ENCODE measurements at regions not wholly inside any gene's neighbourhood (a gene's known extent, or its start where the extent isn't known, plus 50 kb on each side); places are given as distances from the start of the nearest gene placed in this dataset.

- DNase-seq, result no peak
Observed at GRCh38 chr20:24738981-24739633, 210.0 kb upstream of the CST7 start.

- no peak for DNase-seq
Observed at GRCh38 chr20:24739746-24740145, 209.3 kb upstream of the CST7 start.

DNA sequence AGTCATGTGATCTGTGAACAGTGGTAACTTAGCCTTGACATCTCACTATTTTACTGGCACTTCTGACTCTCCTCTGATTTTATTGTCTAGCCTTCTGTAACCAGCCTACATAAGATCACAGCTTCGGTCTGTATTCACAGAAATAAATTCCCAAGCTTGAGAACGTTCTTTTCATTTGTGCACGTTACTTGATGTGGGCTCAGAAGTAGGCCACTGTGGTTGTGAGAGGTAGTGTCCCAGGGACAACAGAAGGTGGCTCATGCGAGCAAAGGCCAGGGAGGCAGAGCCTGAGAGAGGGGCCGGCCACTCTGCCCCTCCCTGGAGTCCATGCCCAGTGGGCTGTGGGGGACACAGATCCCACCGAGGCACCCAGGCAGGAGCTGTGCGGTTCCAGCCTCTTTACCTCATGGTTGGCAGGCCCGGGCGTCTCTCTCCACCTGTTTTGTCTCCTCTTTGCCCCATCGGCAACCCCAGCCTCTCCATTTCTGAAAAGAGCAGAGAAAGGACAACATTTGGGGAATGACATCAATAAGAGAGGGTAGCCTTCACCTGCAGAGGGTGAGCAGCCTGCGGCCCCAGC is 207.5 kb upstream of the CST7 start:
- DNase-seq, result no peak

DNA sequence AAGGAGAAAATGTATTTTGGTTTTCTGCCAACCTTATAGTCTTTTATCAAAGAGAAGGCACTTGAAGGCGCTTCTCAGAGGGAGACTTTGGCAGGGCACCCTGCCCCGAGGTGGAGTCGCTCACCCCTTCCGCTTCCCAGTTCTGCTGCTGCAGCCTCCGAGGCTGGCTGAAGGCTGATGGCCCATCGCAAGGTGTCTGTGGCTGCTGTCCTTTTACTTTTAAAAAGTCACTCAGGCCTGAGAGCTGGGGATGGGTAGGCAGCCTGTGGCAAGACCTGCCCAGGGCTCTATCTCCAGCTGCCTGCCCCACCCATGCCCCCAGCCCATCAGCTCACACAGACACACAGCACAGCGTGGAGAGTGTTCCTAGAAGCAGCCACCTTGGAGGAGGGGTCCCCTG is 206.6 kb upstream of the CST7 start:
- no peak for DNase-seq

DNA sequence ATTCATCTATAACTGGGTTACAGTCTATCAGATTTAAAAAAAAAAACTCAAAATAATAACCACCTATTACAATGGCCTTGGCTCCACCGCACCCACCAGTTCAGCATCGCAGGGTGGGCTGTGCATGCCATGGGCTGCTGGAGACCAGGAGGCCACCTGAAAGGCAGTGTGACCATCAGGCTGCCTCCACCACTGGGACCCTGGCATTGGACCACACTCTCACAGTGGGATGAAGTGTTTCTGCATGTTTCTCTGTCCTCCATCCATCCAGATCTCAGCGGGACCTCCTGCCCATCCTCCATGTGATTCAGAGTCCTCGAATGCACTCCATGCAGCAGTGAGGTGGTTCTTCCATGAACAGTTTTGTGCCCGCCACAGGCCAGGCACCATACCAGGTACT is 206.1 kb upstream of the CST7 start:
- no peak for DNase-seq

DNA sequence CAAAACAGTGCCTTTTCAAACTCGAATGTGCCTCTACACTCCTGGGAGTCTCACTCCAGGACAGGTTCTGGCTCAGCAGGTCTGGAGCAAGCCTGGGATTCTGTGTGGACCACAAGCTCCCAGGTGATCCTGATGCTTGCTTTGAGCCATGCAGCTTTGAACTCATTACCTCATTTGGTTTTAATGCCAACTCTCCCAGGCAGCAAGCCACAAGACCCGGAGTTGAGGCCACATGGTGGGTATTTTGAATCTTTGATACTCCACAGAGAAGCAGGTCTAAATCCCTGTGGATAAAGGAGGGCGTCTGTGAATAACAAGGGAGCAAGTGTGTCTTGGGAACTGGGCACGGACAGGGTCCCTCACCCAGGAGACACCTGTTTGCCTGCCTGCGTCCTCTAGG is 205.4 kb upstream of the CST7 start:
- DNase-seq, result no peak

GRCh38 chr20:24744747-24745146 is 204.3 kb upstream of the CST7 start:
- no peak for DNase-seq

GRCh38 chr20:24745206-24745605 is 203.9 kb upstream of the CST7 start:
- DNase-seq, result no peak

DNA sequence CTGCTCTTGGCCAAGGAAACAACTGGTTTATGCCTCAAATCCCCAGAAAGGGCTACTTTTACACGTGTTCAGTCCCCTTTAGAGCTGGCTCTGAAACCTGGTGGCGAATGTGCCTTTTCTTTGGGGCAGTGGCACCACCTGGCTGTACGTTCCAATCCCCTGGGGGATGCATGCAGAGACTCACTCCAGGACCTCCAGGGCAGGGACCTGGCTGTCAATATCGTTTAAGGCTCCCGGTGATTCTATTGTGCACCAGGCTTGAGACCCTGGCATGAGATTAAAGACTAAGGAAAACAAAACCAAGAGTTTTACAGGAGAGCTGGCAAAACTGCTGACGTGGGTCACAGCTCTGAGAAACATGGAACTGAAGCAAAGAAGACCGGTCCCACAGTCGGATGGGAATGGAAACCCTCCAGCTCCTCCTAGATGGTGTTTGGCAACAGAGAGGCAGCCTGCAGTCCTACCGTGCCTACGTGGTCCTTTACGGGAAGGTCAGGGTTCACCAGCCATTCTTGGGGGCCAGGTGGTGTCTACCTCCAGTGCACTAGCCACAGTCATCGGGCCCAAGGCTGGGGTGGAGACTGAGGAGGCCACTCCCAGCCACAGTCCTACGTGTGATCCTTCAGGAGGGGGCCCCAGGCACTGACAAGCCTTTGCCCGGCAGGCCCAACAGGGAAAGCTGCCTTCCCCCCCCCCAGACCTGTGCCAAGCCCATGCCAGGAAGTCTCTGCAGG is 203.3 kb upstream of the CST7 start:
- DNase-seq, result no peak

DNA sequence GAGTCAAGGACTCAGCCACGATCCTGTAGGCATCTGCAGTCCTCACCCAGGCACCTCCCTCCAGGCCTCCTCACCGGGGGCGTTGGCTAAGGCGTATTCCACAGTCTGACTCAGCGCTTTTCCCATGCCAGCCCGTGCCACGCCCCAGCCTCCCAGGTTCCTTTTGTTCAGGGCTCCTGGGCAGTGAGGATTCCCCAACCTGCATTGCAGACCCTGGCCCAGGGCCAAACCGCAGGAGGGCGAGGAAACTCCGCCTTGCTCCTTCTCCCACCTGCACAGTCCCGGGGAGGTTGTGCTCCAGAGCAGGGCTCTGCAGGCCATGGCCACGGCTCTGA is 202.8 kb upstream of the CST7 start:
- no peak for DNase-seq

GRCh38 chr20:24747010-24747712 is 201.9 kb upstream of the CST7 start:
- DNase-seq, result no peak

- DNase-seq, result no peak
Observed at GRCh38 chr20:24747881-24748595, 201.0 kb upstream of the CST7 start.

- no peak for DNase-seq
Observed at GRCh38 chr20:24751551-24751950, 197.5 kb upstream of the CST7 start.

DNA sequence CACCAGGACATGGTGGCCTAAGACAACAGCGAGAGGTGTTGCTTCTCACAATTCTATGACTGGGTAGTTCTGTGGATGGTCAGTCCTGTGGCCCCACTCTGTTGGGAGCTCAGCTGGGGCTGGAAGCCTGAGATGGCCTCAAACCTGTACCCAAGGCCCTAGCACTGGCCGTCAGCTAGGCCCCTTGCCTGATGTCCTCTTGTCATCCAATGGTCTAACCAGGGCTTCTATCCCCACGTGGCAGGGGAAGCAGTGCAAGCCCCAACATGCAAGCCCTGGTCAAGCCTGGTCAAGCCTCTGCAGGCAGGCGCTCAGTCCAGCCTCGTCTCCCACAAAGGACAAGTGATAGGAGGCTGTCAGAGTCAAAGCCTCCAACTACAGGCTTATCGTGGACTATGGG is 196.5 kb upstream of the CST7 start:
- DNase-seq, result no peak

DNA sequence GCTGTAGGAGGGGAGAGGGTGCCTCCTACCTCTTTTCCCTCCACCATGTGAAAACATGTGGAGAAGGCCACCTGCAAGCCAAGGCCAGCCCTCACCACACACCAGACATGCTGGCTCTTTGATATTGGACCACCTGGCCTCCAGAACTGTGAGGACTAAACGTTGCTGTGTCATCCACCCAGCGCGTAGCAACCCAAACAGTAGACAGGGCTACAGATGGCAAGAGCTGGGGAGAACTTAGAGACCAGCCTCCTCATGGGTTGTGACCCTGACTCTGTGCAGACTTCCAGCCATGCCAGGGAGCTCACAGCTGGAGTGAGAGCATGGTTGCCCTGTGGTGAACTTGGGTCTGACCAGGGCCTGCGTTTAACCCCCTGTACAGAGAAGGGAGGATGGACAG is 195.9 kb upstream of the CST7 start:
- no peak for DNase-seq

DNA sequence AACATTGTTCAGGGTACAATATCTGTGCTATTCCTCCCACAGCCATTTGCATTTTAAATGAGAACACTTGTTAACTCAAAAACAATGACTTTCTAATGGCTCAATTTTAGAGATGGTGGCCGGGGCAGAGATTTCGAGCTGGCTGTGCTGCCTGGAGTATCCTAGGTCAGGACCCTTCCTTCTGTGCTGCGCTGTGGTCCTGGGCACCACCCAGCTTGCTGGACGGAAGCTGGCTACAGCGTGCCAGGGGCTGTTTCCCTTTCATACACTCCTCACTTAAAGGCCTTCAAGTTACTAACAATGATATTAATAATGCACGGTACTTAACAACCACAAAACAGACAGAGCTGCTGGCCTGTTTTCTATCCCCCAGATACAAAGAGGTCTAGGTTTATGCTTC is 194.4 kb upstream of the CST7 start:
- DNase-seq, result no peak

GRCh38 chr20:24755411-24755922 is 193.6 kb upstream of the CST7 start:
- DNase-seq, result no peak

DNA sequence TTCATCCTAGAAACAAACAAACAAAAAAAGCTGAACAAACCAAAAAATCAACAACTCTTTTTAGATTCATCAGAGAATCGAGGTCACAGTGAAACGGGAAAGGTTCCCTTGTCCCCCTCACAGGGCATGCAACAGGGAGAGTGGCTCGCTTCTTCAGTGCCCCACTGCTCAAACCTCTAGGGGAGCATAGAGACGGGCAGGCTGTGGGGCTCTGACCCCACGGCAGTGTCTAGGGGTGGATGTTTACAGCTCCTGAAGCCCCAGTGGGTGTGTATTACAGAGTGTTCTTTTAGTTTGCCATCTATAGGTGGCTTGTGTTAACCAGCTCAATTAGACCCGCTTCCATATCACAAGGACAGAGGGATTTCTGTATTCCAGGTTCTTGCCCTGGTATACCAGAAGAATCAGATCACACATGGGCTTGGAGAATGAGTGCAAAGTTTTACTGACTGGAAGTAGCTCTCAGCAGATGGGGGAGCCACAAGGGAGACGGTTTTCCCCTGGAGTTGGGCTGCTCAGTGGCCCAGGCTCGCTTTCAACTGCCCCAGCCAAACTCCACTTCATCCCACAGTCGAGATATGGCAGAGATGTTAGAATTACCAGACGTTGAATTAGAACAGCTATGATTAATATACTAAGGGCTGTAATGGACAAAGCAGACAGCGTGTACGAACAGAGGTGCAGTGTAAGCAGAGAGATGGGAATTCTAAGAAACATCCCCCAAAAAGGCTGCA is 192.6 kb upstream of the CST7 start:
- no peak for DNase-seq

DNA sequence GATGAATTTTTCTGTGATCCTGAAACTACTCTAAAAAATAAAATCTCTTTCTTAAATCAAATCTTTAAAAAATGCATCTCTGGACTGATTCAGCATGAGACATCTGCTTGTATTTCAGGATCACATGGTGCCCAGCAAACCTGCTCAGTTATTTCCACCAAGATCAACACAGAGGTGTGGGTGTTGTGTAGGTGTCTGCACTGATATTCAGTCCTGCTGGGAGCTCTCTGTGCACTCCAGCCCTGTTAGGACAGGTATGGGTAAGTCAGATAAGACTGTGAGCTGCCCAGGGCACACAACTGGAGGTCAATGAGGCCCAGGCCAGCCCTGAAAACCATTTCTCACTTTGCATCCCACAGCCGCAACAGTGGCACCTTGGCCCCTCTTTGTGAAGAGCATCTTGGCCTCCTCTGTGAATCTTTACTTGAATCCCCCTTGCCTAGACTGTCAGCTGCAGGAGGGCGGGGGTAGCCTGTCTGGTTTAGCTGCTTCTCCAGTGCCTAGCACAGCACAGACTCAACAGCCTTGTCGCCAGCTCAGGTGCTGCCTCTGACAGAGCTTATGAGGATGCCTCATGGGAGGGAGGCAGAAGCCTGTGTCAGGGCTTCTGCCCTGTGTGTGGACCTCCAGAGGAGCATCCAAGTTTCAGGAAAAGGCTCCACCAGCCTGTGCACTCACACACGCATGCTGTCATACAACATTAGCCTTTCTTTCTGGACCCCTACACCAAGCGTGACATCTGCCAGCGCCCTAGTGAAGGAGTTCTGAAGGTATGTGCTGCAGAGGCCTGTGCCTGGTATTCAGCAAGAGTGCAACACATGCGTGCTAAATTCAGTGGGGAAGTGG is 187.6 kb upstream of the CST7 start:
- no peak for DNase-seq

DNA sequence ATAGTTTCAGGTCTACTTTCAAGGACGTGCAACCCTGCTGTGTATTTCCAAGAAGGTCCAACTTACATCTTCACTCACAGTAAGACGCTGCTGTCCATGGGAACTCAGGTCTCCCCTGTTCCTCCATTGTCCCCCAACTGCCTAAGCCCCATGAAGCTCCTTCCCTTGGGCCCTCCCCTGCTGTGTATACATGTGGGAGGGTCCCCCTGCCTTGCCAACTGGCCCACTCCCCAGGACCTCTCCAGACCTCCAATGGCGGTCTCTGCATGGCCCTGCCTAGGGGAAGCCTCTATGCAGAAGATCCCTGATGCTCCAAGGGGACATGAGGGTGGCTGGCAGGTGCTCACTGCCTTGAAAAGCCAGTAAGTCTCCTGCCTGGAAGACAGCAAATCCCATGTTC is 186.7 kb upstream of the CST7 start:
- no peak for DNase-seq

DNA sequence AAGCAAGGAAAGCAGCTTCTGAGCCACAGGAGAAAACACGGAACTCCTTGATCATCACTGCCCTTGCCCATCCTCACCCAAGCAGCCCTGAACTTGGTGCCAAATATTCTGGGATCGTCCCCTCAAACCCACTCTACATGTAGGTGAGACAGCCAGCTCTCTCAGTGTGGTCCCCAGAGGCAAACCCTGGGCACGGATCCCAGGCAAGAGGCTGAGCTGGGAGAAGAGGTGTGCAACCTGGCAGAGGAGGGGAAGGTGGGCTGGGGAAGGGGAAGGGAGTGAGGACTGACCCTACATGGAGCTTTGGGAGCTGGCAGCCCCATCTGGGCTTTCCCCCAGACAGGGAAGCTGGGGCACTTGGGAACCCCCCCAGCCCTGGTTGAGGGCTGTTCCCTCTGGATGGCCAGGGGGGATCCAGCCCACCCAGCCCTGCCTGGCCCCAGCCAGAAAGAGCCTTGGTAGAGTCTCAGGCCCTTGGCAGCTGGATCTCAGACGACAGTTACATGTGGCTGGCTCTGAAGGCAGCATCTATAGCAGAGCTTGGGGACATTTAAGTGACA is 186.2 kb upstream of the CST7 start:
- DNase-seq, result no peak
